ENCODE measurements at regions not wholly inside any gene's neighbourhood (a gene's known extent, or its start where the extent isn't known, plus 50 kb on each side); places are given as distances from the start of the nearest gene placed in this dataset.

- no peak for TF ChIP-seq EP300 (IDR thresholded peaks at IDR 0.05)
- Histone ChIP-seq H3K27me3 (no peaks in the 10 kb centered on the region), H3K4me1 (ENCODE audit: insufficient read depth) (no peaks in the 10 kb centered on the region), H3K9me3 (no peaks in the 10 kb centered on the region), H3K36me3 (no peaks in the 10 kb centered on the region), H3K4me3 (no peak overlapping the region), H3K27ac (no peak overlapping the region)
- intact Hi-C loops (cut with DNase I), result no loop called here
- 90 to 92% (median 90%) methylated on average over 5 of the region's 5 CpGs for WGBS, 3 donors
- no peak for DNase-seq
Observed at GRCh38 chr11:111440416-111441205, 61.5 kb upstream of the POU2AF1 start.

- Histone ChIP-seq H3K4me3 (no peak overlapping the region), H3K9me3 (no peaks in the 10 kb centered on the region), H3K27me3 (no peaks in the 10 kb centered on the region), H3K36me3 (no peaks in the 10 kb centered on the region), H3K4me1 (ENCODE audit: insufficient read depth) (no peaks in the 10 kb centered on the region), H3K27ac (no peak overlapping the region)
- WGBS, 3 donors, result 76 to 95% (median 93%) methylated on average over 1 of the region's 1 CpG
- DNase-seq, result no peak
- no peak for TF ChIP-seq CTCF (IDR thresholded peaks at IDR 0.05)
- no peak for TF ChIP-seq EP300 (IDR thresholded peaks at IDR 0.05)
- no peak for TF ChIP-seq POLR2A (IDR thresholded peaks at IDR 0.05)
- intact Hi-C loops (cut with DNase I), result no loop called here
Observed at GRCh38 chr11:111439901-111440300, 60.8 kb upstream of the POU2AF1 start.

GRCh38 chr11:111438846-111439520 lies 59.9 kb upstream of the POU2AF1 start:
- intact Hi-C loops (cut with DNase I), result no loop called here
- 84 to 88% (median 88%) methylated on average over 11 of the region's 11 CpGs for WGBS, 3 donors
- H3K4me1 ChIP-seq (ENCODE audit: insufficient read depth), result no peaks in the 10 kb centered on the region
- DNase-seq, result no peak
- no peaks in the 10 kb centered on the region for H3K36me3 ChIP-seq
- H3K9me3 ChIP-seq, result no peaks in the 10 kb centered on the region
- H3K27me3 ChIP-seq, result no peaks in the 10 kb centered on the region
- no peak overlapping the region for H3K27ac ChIP-seq
- no peak overlapping the region for H3K4me3 ChIP-seq
- TF ChIP-seq CTCF (IDR thresholded peaks at IDR 0.05) (no peak), EP300 (IDR thresholded peaks at IDR 0.05) (no peak), POLR2A (IDR thresholded peaks at IDR 0.05) (no peak)

GRCh38 chr11:111438168-111438567 lies 59.1 kb upstream of the POU2AF1 start:
- H3K9me3 ChIP-seq, result no peaks in the 10 kb centered on the region
- 71 to 83% (median 80%) methylated on average over 3 of the region's 3 CpGs for WGBS, 3 donors
- intact Hi-C loops (cut with DNase I), result no loop called here
- no peaks in the 10 kb centered on the region for H3K36me3 ChIP-seq
- no peaks in the 10 kb centered on the region for H3K27me3 ChIP-seq
- no peak for TF ChIP-seq CTCF (IDR thresholded peaks at IDR 0.05)
- no peak for TF ChIP-seq POLR2A (IDR thresholded peaks at IDR 0.05)
- no peak for TF ChIP-seq EP300 (IDR thresholded peaks at IDR 0.05)
- H3K4me1 ChIP-seq (ENCODE audit: insufficient read depth), result no peaks in the 10 kb centered on the region
- no peak overlapping the region for H3K27ac ChIP-seq
- H3K4me3 ChIP-seq, result no peak overlapping the region
- peak in 1 of 5 donors; percentile 59 for DNase-seq
